ENCODE measurements at regions not wholly inside any gene's neighbourhood (a gene's known extent, or its start where the extent isn't known, plus 50 kb on each side); places are given as distances from the start of the nearest gene placed in this dataset.

- H3K4me3 ChIP-seq: no peak overlapping the region
- 42 to 55% (median 49%) methylated on average over 2 of the region's 2 CpGs for WGBS, 3 donors
- no peak for TF ChIP-seq CTCF (IDR thresholded peaks at IDR 0.05)
- DNase-seq (no peak), ATAC-seq (no peak)
- H3K4me1 ChIP-seq: no peaks in the 10 kb centered on the region
- intact Hi-C loops (cut with DNase I): no loop called here
- H3K9me3 ChIP-seq: no peaks in the 10 kb centered on the region
- no peak overlapping the region for H3K27ac ChIP-seq
- H3K27me3 ChIP-seq (ENCODE audit: insufficient read depth in 3 of 3, low read length in 2 of 3): peaks cover 0 to 2% (median 0%) of the 10 kb centered on the region in 3 donors
- H3K36me3 ChIP-seq (ENCODE audit: insufficient read depth in 1 of 2, low read depth in 1 of 2): no peaks in the 10 kb centered on the region
These were observed 504.2 kb downstream of the ENC1 start for GRCh38 chr5:74136276-74136825.

DNA sequence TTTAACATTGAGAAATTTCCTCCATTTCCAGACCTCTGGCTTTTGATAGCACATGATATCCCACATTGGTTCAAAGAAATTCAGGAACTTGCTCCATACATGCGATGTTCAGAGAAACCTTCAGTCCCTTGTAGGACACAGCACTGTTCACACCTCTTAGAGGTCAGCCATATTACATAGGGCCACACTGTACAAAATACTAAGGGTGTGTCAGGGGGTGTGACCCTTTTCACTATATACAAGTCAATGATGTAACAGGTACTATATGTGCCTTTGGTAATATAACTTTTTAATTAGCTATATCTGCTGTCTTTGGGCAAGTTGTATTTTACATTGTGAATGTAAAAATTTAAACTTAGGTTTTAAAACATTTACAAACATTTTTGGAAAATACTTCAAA, 505.5 kb downstream of the ENC1 start:
- H3K27me3 ChIP-seq (ENCODE audit: insufficient read depth in 3 of 3, low read length in 2 of 3): peaks cover 0 to 2% (median 0%) of the 10 kb centered on the region in 3 donors
- ATAC-seq (no peak), DNase-seq (no peak)
- H3K4me1 ChIP-seq: no peaks in the 10 kb centered on the region
- H3K36me3 ChIP-seq (ENCODE audit: insufficient read depth in 1 of 2, low read depth in 1 of 2): no peaks in the 10 kb centered on the region
- no peak for TF ChIP-seq CTCF (IDR thresholded peaks at IDR 0.05)
- H3K27ac ChIP-seq: no peak overlapping the region
- no peaks in the 10 kb centered on the region for H3K9me3 ChIP-seq
- 93 to 97% (median 95%) methylated on average over 1 of the region's 1 CpG for WGBS, 3 donors
- intact Hi-C loops (cut with DNase I): no loop called here
- no peak overlapping the region for H3K4me3 ChIP-seq

GRCh38 chr5:74132485-74132884, 506.5 kb downstream of the ARHGEF28 start:
- Histone ChIP-seq H3K36me3 (ENCODE audit: insufficient read depth in 1 of 2, low read depth in 1 of 2) (no peaks in the 10 kb centered on the region), H3K9me3 (no peaks in the 10 kb centered on the region), H3K27ac (no peak overlapping the region), H3K4me1 (peaks cover 8% of the 10 kb centered on the region), H3K27me3 (ENCODE audit: insufficient read depth in 3 of 3, low read length in 2 of 3) (peaks cover 0 to 2% (median 0%) of the 10 kb centered on the region in 3 donors), H3K4me3 (no peak overlapping the region)
- no peak for TF ChIP-seq CTCF (IDR thresholded peaks at IDR 0.05)
- 94 to 100% (median 98%) methylated on average over 4 of the region's 4 CpGs for WGBS, 3 donors
- no peak for ATAC-seq
- no peak for DNase-seq
- intact Hi-C loops (cut with DNase I): no loop called here

- no peak overlapping the region for H3K27ac ChIP-seq
- no peak for TF ChIP-seq CTCF (IDR thresholded peaks at IDR 0.05)
- intact Hi-C loops (cut with DNase I): no loop called here
- no peak for ATAC-seq
- H3K9me3 ChIP-seq: no peaks in the 10 kb centered on the region
- no peaks in the 10 kb centered on the region for H3K36me3 ChIP-seq (ENCODE audit: insufficient read depth in 1 of 2, low read depth in 1 of 2)
- no peak overlapping the region for H3K4me3 ChIP-seq
- H3K4me1 ChIP-seq: peaks cover 9% of the 10 kb centered on the region
- DNase-seq: no peak
- peaks cover 0 to 2% (median 0%) of the 10 kb centered on the region in 3 donors for H3K27me3 ChIP-seq (ENCODE audit: insufficient read depth in 3 of 3, low read length in 2 of 3)
- WGBS, 3 donors: 74 to 89% (median 77%) methylated on average over 2 of the region's 2 CpGs
These were observed 505.3 kb downstream of the ARHGEF28 start for GRCh38 chr5:74131250-74131649.
